ENCODE measurements at regions not wholly inside any gene's neighbourhood (a gene's known extent, or its start where the extent isn't known, plus 50 kb on each side); places are given as distances from the start of the nearest gene placed in this dataset.

- no peaks in the 10 kb centered on the region for H3K9me3 ChIP-seq
- H3K4me1 ChIP-seq = no peaks in the 10 kb centered on the region
- H3K4me3 ChIP-seq = no peak overlapping the region
- WGBS, 2 donors = 52 to 59% methylated on average over 8 of the region's 8 CpGs
- no peak for TF ChIP-seq EP300 (IDR thresholded peaks at IDR 0.05)
- TF ChIP-seq POLR2A (IDR thresholded peaks at IDR 0.05) = no peak
- TF ChIP-seq, protein P1, sequence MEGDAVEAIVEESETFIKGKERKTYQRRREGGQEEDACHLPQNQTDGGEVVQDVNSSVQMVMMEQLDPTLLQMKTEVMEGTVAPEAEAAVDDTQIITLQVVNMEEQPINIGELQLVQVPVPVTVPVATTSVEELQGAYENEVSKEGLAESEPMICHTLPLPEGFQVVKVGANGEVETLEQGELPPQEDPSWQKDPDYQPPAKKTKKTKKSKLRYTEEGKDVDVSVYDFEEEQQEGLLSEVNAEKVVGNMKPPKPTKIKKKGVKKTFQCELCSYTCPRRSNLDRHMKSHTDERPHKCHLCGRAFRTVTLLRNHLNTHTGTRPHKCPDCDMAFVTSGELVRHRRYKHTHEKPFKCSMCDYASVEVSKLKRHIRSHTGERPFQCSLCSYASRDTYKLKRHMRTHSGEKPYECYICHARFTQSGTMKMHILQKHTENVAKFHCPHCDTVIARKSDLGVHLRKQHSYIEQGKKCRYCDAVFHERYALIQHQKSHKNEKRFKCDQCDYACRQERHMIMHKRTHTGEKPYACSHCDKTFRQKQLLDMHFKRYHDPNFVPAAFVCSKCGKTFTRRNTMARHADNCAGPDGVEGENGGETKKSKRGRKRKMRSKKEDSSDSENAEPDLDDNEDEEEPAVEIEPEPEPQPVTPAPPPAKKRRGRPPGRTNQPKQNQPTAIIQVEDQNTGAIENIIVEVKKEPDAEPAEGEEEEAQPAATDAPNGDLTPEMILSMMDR (IDR thresholded peaks at IDR 0.05) = no peak
- DNase-seq (ENCODE audit: low spot score in 2 of 2) = no peak
- no peaks in the 10 kb centered on the region for H3K27me3 ChIP-seq
- no peaks in the 10 kb centered on the region for H3K36me3 ChIP-seq
- no peak overlapping the region for H3K27ac ChIP-seq
Observed at GRCh38 chr2:219701847-219702634, 74.6 kb downstream of the SLC4A3 start.

DNA sequence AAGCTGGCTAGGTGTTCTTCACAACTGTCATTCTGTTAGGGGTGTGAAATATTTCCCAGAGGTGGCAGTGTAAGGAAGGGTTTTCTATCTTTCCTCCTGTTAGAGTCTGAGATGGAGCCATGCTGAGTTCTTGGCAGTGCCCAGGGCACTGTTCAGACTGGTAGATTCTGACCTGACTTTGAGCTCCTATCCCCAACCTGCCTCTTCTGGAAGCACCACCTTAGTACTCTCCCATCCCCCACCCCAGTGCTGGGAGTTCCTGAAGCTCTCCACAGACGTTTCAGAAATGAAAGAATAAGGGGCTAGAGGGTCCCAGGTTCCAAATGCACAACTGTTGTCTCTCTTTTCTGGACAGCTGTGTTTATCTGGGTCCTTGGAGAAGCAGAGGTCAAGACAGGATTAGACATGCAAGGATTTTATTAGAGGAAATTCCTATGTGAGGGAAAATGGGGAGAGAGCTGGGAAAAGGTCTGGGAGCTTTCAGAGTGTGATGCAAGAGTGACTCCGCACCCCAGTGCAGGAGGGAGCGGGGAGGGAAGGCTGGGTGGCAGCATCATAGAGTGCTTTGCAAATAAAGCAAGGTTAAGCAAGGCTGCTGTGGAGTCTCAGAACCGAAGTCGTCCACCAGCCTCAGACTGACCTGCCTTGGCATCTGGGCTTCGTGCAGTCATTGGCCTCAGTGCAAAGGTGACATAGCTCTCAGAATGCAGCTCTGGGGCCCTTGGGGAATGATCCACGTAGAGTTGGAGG is 75.5 kb downstream of the SLC4A3 start:
- DNase-seq (ENCODE audit: low spot score in 2 of 2) = no peak
- Histone ChIP-seq H3K4me3 (no peak overlapping the region), H3K27ac (no peak overlapping the region), H3K4me1 (no peaks in the 10 kb centered on the region), H3K27me3 (no peaks in the 10 kb centered on the region), H3K36me3 (no peaks in the 10 kb centered on the region), H3K9me3 (no peaks in the 10 kb centered on the region)
- TF ChIP-seq EP300 (IDR thresholded peaks at IDR 0.05) = no peak
- TF ChIP-seq, protein P1 (IDR thresholded peaks at IDR 0.05) = no peak
- TF ChIP-seq POLR2A (IDR thresholded peaks at IDR 0.05) = no peak
- 59 to 65% methylated on average over 7 of the region's 7 CpGs for WGBS, 2 donors

- H3K36me3 ChIP-seq = no peaks in the 10 kb centered on the region
- no peak for TF ChIP-seq POLR2A (IDR thresholded peaks at IDR 0.05)
- TF ChIP-seq EP300 (IDR thresholded peaks at IDR 0.05) = no peak
- TF ChIP-seq, protein P1 (IDR thresholded peaks at IDR 0.05) = no peak
- H3K4me1 ChIP-seq = no peaks in the 10 kb centered on the region
- no peak for DNase-seq (ENCODE audit: low spot score in 2 of 2)
- no peaks in the 10 kb centered on the region for H3K27me3 ChIP-seq
- no peak overlapping the region for H3K4me3 ChIP-seq
- H3K9me3 ChIP-seq = no peaks in the 10 kb centered on the region
- WGBS, 2 donors = 75 to 84% methylated on average over 2 of the region's 2 CpGs
- H3K27ac ChIP-seq = no peak overlapping the region
Observed at GRCh38 chr2:219704878-219705277, 77.4 kb downstream of the SLC4A3 start.

DNA sequence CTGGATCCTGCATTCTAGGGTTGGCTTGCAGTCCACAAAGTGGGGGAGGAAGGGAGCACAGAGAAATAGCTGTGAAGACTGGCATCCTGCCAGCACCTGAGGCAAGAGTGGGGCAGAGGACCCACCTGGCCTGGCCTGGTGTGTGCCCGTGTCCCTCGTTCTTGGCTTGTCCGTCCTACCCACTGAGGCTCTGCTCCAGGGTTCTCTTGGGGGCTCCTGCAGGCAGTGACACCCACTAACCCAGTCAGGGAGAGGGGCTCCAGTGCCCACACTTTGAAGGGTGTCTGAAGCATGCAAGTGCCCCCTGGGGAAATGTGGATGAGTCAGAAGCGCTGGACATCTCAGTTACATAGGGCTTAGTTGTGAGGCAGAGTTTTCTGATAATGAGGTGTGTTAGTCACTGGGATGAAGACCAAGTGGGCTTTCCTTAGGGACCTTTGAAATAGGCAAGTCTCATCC is 79.4 kb downstream of the SLC4A3 start:
- no peak for TF ChIP-seq EP300 (IDR thresholded peaks at IDR 0.05)
- no peak for TF ChIP-seq POLR2A (IDR thresholded peaks at IDR 0.05)
- H3K27ac ChIP-seq = no peak overlapping the region
- WGBS, 2 donors = 94 to 100% methylated on average over 4 of the region's 4 CpGs
- H3K4me3 ChIP-seq = no peak overlapping the region
- H3K36me3 ChIP-seq = no peaks in the 10 kb centered on the region
- H3K4me1 ChIP-seq = no peaks in the 10 kb centered on the region
- no peaks in the 10 kb centered on the region for H3K9me3 ChIP-seq
- DNase-seq (ENCODE audit: low spot score in 2 of 2) = no peak
- no peaks in the 10 kb centered on the region for H3K27me3 ChIP-seq

- TF ChIP-seq EP300 (IDR thresholded peaks at IDR 0.05) (no peak), POLR2A (IDR thresholded peaks at IDR 0.05) (no peak)
- TF ChIP-seq, protein P1 (IDR thresholded peaks at IDR 0.05) = no peak
- Histone ChIP-seq H3K36me3 (no peaks in the 10 kb centered on the region), H3K9me3 (no peaks in the 10 kb centered on the region), H3K27ac (no peak overlapping the region), H3K4me3 (no peak overlapping the region), H3K27me3 (no peaks in the 10 kb centered on the region), H3K4me1 (no peaks in the 10 kb centered on the region)
- WGBS, 2 donors = 93 to 96% methylated on average over 4 of the region's 4 CpGs
- no peak for DNase-seq (ENCODE audit: low spot score in 2 of 2)
Observed at GRCh38 chr2:219707496-219708285, 80.3 kb downstream of the SLC4A3 start.
